Transverse colon (tissue), 3 donors: ENCODE measurements at regions not wholly inside any gene's neighbourhood (a gene's known extent, or its start where the extent isn't known, plus 50 kb on each side); places are given as distances from the start of the nearest gene placed in this dataset.

ENCODE experiments used
- CTCF ChIP-seq, 5 experiments: fragments of 200-600 bp in 3 of 5; fragments of 450-650 bp in 2 of 5; sonication (generic) in 3 of 5; IDR thresholded peaks; 1 replicate in 2 of 5; 2 replicates in 3 of 5; pipeline ENCODE4 v1.5.1; 2016 to 2017; ENCODE audit warnings: antibody characterized with exemption in 5 of 5, inconsistent platforms in 3 of 5, mild to moderate bottlenecking in 2 of 5, moderate library complexity in 1 of 5
- EP300 ChIP-seq: sonication (generic); formaldehyde crosslinking; IDR thresholded peaks from one replicate; pipeline ENCODE4 v1.6.1; 2017; ENCODE audit warnings: antibody characterized with exemption, low read depth

GRCh38 chr7:81606078-81606863 lies 163.6 kb downstream of the HGF start:
- TF ChIP-seq CTCF (IDR thresholded peaks at IDR 0.05) (no peak), EP300 (no peak)
